A673 (cell line): ENCODE measurements at regions not wholly inside any gene's neighbourhood (a gene's known extent, or its start where the extent isn't known, plus 50 kb on each side); places are given as distances from the start of the nearest gene placed in this dataset.

Experiments
- CTCF ChIP-seq: fragments of 300-800, 200-600 bp; sonication (generic); conservative IDR thresholded peaks from 2 replicates; pipeline ENCODE4 v1.5.1; 2017; ENCODE audit warnings: low read depth, mild to moderate bottlenecking, antibody characterized with exemption, low read length, moderate library complexity, mixed read lengths
- EZH2 ChIP-seq: fragments of 200-600 bp; sonication (generic); IDR thresholded peaks from 2 replicates; pipeline ENCODE4 v1.6.1; 2017; ENCODE audit warnings: borderline replicate concordance, low read depth, mild to moderate bottlenecking, mixed read lengths, antibody characterized with exemption, low read length; ENCODE audit not compliant: poor library complexity, severe bottlenecking

- TF ChIP-seq CTCF (no peak), EZH2 (no peak)
Observed at GRCh38 chr22:47474895-47475294, 712.4 kb downstream of the TBC1D22A start.
